Astrocyte (in vitro differentiated cells and primary cell): ENCODE measurements at regions not wholly inside any gene's neighbourhood (a gene's known extent, or its start where the extent isn't known, plus 50 kb on each side); places are given as distances from the start of the nearest gene placed in this dataset.

Source experiments
- DNase-seq: peaks from one replicate; pipeline ENCODE4 v3.0.0-alpha.2; 2010; ENCODE audit warnings: low read depth
- FAIRE-seq: peaks from 2 replicates; lab custom pipeline; 2011; peaks lifted over from hg19 to GRCh38; lab: Jason Lieb, UNC
- H2AFZ ChIP-seq: 2 replicates; pipeline ENCODE4 v1.6.0; 2012; ENCODE audit warnings: low read depth, low read length, inconsistent platforms
- H3K27ac ChIP-seq: 2 replicates; pipeline ENCODE4 v1.5.1; 2011; ENCODE audit warnings: low read depth, low read length, inconsistent platforms
- H3K27me3 ChIP-seq: 2 replicates; pipeline ENCODE4 v1.6.0; 2011; ENCODE audit warnings: low read length, inconsistent platforms; ENCODE audit not compliant: insufficient read depth
- H3K36me3 ChIP-seq: 2 replicates; pipeline ENCODE4 v1.5.1; 2011; ENCODE audit warnings: low read length, inconsistent platforms; ENCODE audit not compliant: insufficient read depth
- H3K4me1 ChIP-seq: 2 replicates; pipeline ENCODE4 v1.5.1; 2011; ENCODE audit warnings: low read length, inconsistent platforms; ENCODE audit not compliant: insufficient read depth
- H3K4me2 ChIP-seq: 2 replicates; pipeline ENCODE4 v1.6.0; 2012; ENCODE audit warnings: low read length, inconsistent platforms
- H3K4me3 ChIP-seq: 2 replicates; pipeline ENCODE4 v1.5.1; 2011; ENCODE audit warnings: low read depth, mild to moderate bottlenecking, low read length, inconsistent platforms; ENCODE audit not compliant: insufficient read depth
- H3K79me2 ChIP-seq: 2 replicates; pipeline ENCODE4 v1.6.0; 2012; ENCODE audit warnings: mild to moderate bottlenecking, low read length, inconsistent platforms; ENCODE audit not compliant: insufficient read depth
- H3K9ac ChIP-seq: 2 replicates; pipeline ENCODE4 v1.6.0; 2012; ENCODE audit warnings: mild to moderate bottlenecking, low read length, inconsistent platforms
- H3K9me3 ChIP-seq: 2 replicates; pipeline ENCODE4 v1.5.1; 2012; ENCODE audit warnings: low read depth, mild to moderate bottlenecking, low read length, inconsistent platforms; ENCODE audit not compliant: insufficient read depth
- H4K20me1 ChIP-seq: 2 replicates; pipeline ENCODE4 v1.6.0; 2012; ENCODE audit warnings: low read length, inconsistent platforms; ENCODE audit not compliant: insufficient read depth
- H3K27ac Mint-ChIP-seq: one replicate; pipeline ENCODE4 v1.8.0; 2021; ENCODE audit warnings: mild to moderate bottlenecking, mixed read lengths; ENCODE audit not compliant: unreplicated experiment
- H3K27me3 Mint-ChIP-seq: one replicate; pipeline ENCODE4 v1.8.0; 2021; ENCODE audit warnings: low read depth, mixed read lengths; ENCODE audit not compliant: unreplicated experiment
- H3K36me3 Mint-ChIP-seq: one replicate; pipeline ENCODE4 v1.8.0; 2021; ENCODE audit warnings: low read depth, mixed read lengths; ENCODE audit not compliant: unreplicated experiment
- H3K4me1 Mint-ChIP-seq: one replicate; pipeline ENCODE4 v1.8.0; 2021; ENCODE audit warnings: low read depth, mixed read lengths; ENCODE audit not compliant: unreplicated experiment
- H3K4me3 Mint-ChIP-seq: one replicate; pipeline ENCODE4 v1.8.0; 2021; ENCODE audit warnings: mild to moderate bottlenecking, moderate library complexity, mixed read lengths; ENCODE audit not compliant: unreplicated experiment
- H3K9me3 Mint-ChIP-seq: one replicate; pipeline ENCODE4 v1.8.0; 2021; ENCODE audit warnings: mild to moderate bottlenecking, mixed read lengths; ENCODE audit not compliant: unreplicated experiment
- EZH2 ChIP-seq: IDR thresholded peaks from 2 replicates; pipeline ENCODE4 v1.6.1; 2012; ENCODE audit warnings: mild to moderate bottlenecking, low read length, inconsistent platforms; ENCODE audit not compliant: insufficient read depth
- TF ChIP-seq, protein P1 (sequence below): IDR thresholded peaks from 2 replicates; pipeline ENCODE4 v1.5.1; 2011; ENCODE audit warnings: low read depth, mild to moderate bottlenecking, inconsistent platforms, low read length, moderate library complexity; ENCODE audit not compliant: insufficient read depth

DNA sequence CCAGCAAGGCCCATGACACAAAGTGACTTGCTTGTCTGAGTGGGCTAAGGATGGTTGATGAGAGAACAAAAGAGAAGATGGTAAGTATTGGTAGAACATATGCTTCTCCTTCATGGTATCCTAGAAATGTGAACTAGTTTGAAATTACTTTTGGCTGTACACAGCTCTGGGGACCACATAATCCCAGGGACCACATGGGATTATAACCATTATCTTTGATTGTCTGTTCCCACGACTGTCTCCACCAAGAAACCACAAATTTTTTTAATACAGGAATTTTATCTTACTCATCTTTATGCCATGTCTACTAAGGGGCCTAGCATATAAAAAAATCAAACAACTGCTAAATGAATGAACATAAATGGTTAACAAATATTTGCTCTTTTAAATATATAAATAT lies 155.3 kb upstream of the PRICKLE2 start:
- H3K27ac Mint-ChIP-seq, result no peak overlapping the region
- Histone ChIP-seq H3K27ac (no peak overlapping the region), H3K9ac (no peak overlapping the region), H3K36me3 (no peaks in the 10 kb centered on the region), H3K79me2 (no peaks in the 10 kb centered on the region), H2AFZ (no peak overlapping the region), H3K4me3 (no peak overlapping the region), H3K4me1 (no peaks in the 10 kb centered on the region), H4K20me1 (no peaks in the 10 kb centered on the region), H3K27me3 (no peaks in the 10 kb centered on the region), H3K4me2 (no peak overlapping the region), H3K9me3 (no peaks in the 10 kb centered on the region)
- no peaks in the 10 kb centered on the region for H3K27me3 Mint-ChIP-seq
- TF ChIP-seq, protein P1, sequence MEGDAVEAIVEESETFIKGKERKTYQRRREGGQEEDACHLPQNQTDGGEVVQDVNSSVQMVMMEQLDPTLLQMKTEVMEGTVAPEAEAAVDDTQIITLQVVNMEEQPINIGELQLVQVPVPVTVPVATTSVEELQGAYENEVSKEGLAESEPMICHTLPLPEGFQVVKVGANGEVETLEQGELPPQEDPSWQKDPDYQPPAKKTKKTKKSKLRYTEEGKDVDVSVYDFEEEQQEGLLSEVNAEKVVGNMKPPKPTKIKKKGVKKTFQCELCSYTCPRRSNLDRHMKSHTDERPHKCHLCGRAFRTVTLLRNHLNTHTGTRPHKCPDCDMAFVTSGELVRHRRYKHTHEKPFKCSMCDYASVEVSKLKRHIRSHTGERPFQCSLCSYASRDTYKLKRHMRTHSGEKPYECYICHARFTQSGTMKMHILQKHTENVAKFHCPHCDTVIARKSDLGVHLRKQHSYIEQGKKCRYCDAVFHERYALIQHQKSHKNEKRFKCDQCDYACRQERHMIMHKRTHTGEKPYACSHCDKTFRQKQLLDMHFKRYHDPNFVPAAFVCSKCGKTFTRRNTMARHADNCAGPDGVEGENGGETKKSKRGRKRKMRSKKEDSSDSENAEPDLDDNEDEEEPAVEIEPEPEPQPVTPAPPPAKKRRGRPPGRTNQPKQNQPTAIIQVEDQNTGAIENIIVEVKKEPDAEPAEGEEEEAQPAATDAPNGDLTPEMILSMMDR, result no peak
- no peak for TF ChIP-seq EZH2
- FAIRE-seq (no peak), DNase-seq (no peak)
- peaks cover 3% of the 10 kb centered on the region for H3K9me3 Mint-ChIP-seq
- H3K4me1 Mint-ChIP-seq, result peaks cover 7% of the 10 kb centered on the region
- peaks cover 5% of the 10 kb centered on the region for H3K36me3 Mint-ChIP-seq
- H3K4me3 Mint-ChIP-seq, result no peak overlapping the region

GRCh38 chr3:64379221-64379620 lies 154.0 kb upstream of the PRICKLE2 start:
- Histone ChIP-seq H3K9me3 (no peaks in the 10 kb centered on the region), H4K20me1 (no peaks in the 10 kb centered on the region), H3K4me3 (no peak overlapping the region), H3K9ac (no peak overlapping the region), H3K4me2 (no peak overlapping the region), H3K27me3 (no peaks in the 10 kb centered on the region), H3K4me1 (no peaks in the 10 kb centered on the region), H2AFZ (no peak overlapping the region), H3K27ac (no peak overlapping the region), H3K79me2 (no peaks in the 10 kb centered on the region), H3K36me3 (no peaks in the 10 kb centered on the region)
- no peaks in the 10 kb centered on the region for H3K27me3 Mint-ChIP-seq
- FAIRE-seq (no peak), DNase-seq (no peak)
- peaks cover 6% of the 10 kb centered on the region for H3K36me3 Mint-ChIP-seq
- peaks cover 3% of the 10 kb centered on the region for H3K4me1 Mint-ChIP-seq
- H3K9me3 Mint-ChIP-seq, result peaks cover 3% of the 10 kb centered on the region
- no peak for TF ChIP-seq EZH2
- TF ChIP-seq, protein P1, result no peak
- H3K4me3 Mint-ChIP-seq, result no peak overlapping the region
- H3K27ac Mint-ChIP-seq, result no peak overlapping the region

- FAIRE-seq (no peak), DNase-seq (no peak)
- Mint-ChIP-seq H3K4me1 (peaks cover 3% of the 10 kb centered on the region), H3K27ac (no peak overlapping the region), H3K4me3 (no peak overlapping the region), H3K36me3 (peaks cover 6% of the 10 kb centered on the region), H3K9me3 (peaks cover 3% of the 10 kb centered on the region), H3K27me3 (no peaks in the 10 kb centered on the region)
- Histone ChIP-seq H3K9me3 (no peaks in the 10 kb centered on the region), H2AFZ (no peak overlapping the region), H3K9ac (no peak overlapping the region), H3K27me3 (no peaks in the 10 kb centered on the region), H3K79me2 (no peaks in the 10 kb centered on the region), H4K20me1 (no peaks in the 10 kb centered on the region), H3K4me2 (no peak overlapping the region), H3K27ac (no peak overlapping the region), H3K36me3 (no peaks in the 10 kb centered on the region), H3K4me3 (no peak overlapping the region), H3K4me1 (no peaks in the 10 kb centered on the region)
- TF ChIP-seq EZH2, result no peak
- TF ChIP-seq, protein P1, result no peak
These were observed 152.7 kb upstream of the PRICKLE2 start for GRCh38 chr3:64377942-64378341.
